Natural killer cell (primary cell): ENCODE measurements at regions not wholly inside any gene's neighbourhood (a gene's known extent, or its start where the extent isn't known, plus 50 kb on each side); places are given as distances from the start of the nearest gene placed in this dataset.
"Not testable (repeated sequence)": the region's sequence is repeated elsewhere in the genome, so short reads cannot be mapped to it uniquely, and the experiment has no call there.

Experiments
- ATAC-seq, 3 donors: fragments of 150-1000 bp in 2 of 3; fragments of 200-7000 bp in 1 of 3; cut with Tn5 transposase; 1 replicate in 1 of 3; 2 replicates in 2 of 3; pipeline ENCODE4 v1.10.0; 2021; ENCODE audit warnings: mild to moderate bottlenecking in 2 of 3, moderate library complexity in 2 of 3
- DNase-seq, 2 donors: peaks; one replicate each; pipeline versions ENCODE4 v3.0.0 to v3.0.0-alpha.2; 2013 to 2021; ENCODE audit warnings: mixed read lengths in 1 of 2
- H3K27ac ChIP-seq: one replicate; pipeline ENCODE4 v1.5.1; 2013; ENCODE audit warnings: mild to moderate bottlenecking, low read length
- H3K27me3 ChIP-seq: one replicate; pipeline ENCODE4 v1.6.1; 2013; ENCODE audit warnings: low read length; ENCODE audit not compliant: control insufficient read depth, insufficient read depth
- H3K36me3 ChIP-seq: one replicate; pipeline ENCODE4 v1.6.1; 2013; ENCODE audit warnings: low read length; ENCODE audit not compliant: control insufficient read depth, insufficient read depth
- H3K4me1 ChIP-seq: one replicate; pipeline ENCODE4 v1.6.1; 2013; ENCODE audit warnings: low read length; ENCODE audit not compliant: control insufficient read depth, insufficient read depth
- H3K4me3 ChIP-seq: one replicate; pipeline ENCODE4 v1.5.1; 2013; ENCODE audit warnings: low read length
- H3K9me3 ChIP-seq: one replicate; pipeline ENCODE4 v1.6.1; 2013; ENCODE audit warnings: low read length; ENCODE audit not compliant: control insufficient read depth, insufficient read depth
- H3K27ac Mint-ChIP-seq, 2 donors: one replicate each; pipeline ENCODE4 v1.8.0; 2022; ENCODE audit warnings: mild to moderate bottlenecking in 2 of 2, mixed read lengths in 2 of 2, moderate library complexity in 1 of 2
- H3K27me3 Mint-ChIP-seq, 2 donors: one replicate each; pipeline ENCODE4 v1.8.0; 2022; ENCODE audit warnings: low read depth in 2 of 2, mixed read lengths in 2 of 2
- H3K36me3 Mint-ChIP-seq: one replicate; pipeline ENCODE4 v1.8.0; 2022; ENCODE audit warnings: mixed read lengths
- H3K4me1 Mint-ChIP-seq, 2 donors: one replicate each; pipeline ENCODE4 v1.8.0; 2022; ENCODE audit warnings: mixed read lengths in 2 of 2
- H3K4me3 Mint-ChIP-seq: one replicate; pipeline ENCODE4 v1.8.0; 2022; ENCODE audit warnings: mild to moderate bottlenecking, moderate library complexity, mixed read lengths
- H3K9me3 Mint-ChIP-seq, 2 donors: one replicate each; pipeline ENCODE4 v1.8.0; 2022; ENCODE audit warnings: mixed read lengths in 2 of 2
- WGBS: methylation state at CpG from one replicate; pipeline ENCODE4 v1.1.7; 2013; ENCODE audit warnings: missing lambda C conversion rate; ENCODE audit not compliant: insufficient coverage; 5-methylcytosine and 5-hydroxymethylcytosine counted together
- intact Hi-C: fragments of 100-400 bp; cut with micrococcal nuclease; formaldehyde crosslinking; loops from one replicate; pipeline ENCODE4 v1.14.2; 2022
- TF ChIP-seq, protein P1 (sequence below): fragments of 200-600 bp; IDR thresholded peaks from one replicate; pipeline ENCODE4 v1.8.0; 2022; ENCODE audit warnings: antibody characterized with exemption

DNA sequence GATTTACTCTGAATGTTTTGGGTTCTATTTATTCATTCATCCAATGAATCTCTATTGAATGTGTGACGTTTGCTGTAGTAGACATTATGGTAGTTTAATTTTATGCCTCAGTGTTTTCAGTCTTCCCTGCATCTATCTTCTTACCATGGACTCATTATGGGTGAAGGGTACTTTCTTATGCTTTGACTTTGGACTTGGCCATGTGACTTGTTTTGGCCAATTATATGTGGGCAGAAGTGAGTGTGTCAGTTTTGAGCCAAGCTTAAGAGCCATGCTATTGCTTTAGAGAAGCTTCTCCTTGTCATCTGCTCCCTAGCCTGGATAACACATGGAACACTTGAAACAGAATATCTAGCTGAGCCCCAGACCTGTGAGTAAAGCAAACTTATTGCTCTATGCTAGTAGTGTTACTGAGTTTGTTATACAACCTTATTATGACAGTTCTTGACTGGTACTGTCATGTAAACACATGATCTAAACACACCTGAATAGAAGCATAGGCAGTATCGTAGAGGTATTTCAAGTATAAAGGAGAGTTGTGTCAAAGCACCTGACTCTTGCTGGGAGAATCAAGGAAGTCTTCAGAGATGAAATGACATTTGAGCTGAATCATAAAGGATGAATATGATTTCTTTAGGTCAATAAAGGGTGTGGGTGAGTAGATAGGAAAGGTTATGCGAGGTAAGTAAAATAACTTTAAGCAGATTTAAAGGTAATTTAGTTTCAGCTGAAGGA lies 128.4 kb downstream of the NAA11 start:
- Mint-ChIP-seq H3K36me3 (no peaks in the 10 kb centered on the region), H3K4me1 (no peaks in the 10 kb centered on the region), H3K9me3 (peaks cover 11 to 17% of the 10 kb centered on the region in 2 donors), H3K27ac (no peak overlapping the region), H3K27me3 (no peaks in the 10 kb centered on the region), H3K4me3 (no peak overlapping the region)
- WGBS = 94% methylated on average over 2 of the region's 3 CpGs
- no peaks in the 10 kb centered on the region for H3K27me3 ChIP-seq
- H3K9me3 ChIP-seq = no peaks in the 10 kb centered on the region
- TF ChIP-seq, protein P1, sequence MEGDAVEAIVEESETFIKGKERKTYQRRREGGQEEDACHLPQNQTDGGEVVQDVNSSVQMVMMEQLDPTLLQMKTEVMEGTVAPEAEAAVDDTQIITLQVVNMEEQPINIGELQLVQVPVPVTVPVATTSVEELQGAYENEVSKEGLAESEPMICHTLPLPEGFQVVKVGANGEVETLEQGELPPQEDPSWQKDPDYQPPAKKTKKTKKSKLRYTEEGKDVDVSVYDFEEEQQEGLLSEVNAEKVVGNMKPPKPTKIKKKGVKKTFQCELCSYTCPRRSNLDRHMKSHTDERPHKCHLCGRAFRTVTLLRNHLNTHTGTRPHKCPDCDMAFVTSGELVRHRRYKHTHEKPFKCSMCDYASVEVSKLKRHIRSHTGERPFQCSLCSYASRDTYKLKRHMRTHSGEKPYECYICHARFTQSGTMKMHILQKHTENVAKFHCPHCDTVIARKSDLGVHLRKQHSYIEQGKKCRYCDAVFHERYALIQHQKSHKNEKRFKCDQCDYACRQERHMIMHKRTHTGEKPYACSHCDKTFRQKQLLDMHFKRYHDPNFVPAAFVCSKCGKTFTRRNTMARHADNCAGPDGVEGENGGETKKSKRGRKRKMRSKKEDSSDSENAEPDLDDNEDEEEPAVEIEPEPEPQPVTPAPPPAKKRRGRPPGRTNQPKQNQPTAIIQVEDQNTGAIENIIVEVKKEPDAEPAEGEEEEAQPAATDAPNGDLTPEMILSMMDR = no peak
- no peak overlapping the region for H3K27ac ChIP-seq
- no peaks in the 10 kb centered on the region for H3K4me1 ChIP-seq
- DNase-seq = no peak
- no peak for ATAC-seq
- no peaks in the 10 kb centered on the region for H3K36me3 ChIP-seq
- H3K4me3 ChIP-seq = no peak overlapping the region
- intact Hi-C loops = no loop called here

DNA sequence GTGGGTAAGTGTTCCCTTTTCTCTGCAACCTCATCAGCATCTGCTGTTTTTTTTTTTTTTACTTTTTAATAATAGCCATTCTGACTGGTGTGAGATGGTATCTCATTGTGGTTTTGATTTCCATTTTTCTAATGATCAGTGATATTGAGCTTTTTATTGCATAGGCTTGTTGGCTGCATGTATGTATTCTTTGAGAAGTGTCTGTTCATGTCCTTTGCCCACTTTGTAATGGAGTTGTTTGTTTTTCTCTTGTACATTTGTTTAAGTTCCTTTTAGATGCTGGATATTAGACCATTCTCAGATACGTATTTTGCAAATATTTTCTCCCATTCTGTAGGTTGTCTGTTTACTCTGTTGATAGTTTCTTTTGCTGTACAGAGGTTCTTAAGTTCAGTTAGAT lies 134.6 kb downstream of the NAA11 start:
- H3K27me3 ChIP-seq, H3K4me3 Mint-ChIP-seq, H3K27ac Mint-ChIP-seq, H3K4me3 ChIP-seq, H3K4me1 Mint-ChIP-seq, H3K4me1 ChIP-seq, intact Hi-C loops, H3K36me3 Mint-ChIP-seq, H3K27ac ChIP-seq, ATAC-seq, DNase-seq, H3K9me3 ChIP-seq, H3K27me3 Mint-ChIP-seq, H3K36me3 ChIP-seq: not testable (repeated sequence)
- 100% methylated on average over 1 of the region's 1 CpG for WGBS
- H3K9me3 Mint-ChIP-seq = peaks cover 18 to 28% of the 10 kb centered on the region in 2 donors

GRCh38 chr4:79185526-79186045 lies 140.3 kb downstream of the NAA11 start:
- no peak overlapping the region for H3K27ac Mint-ChIP-seq
- Histone ChIP-seq H3K4me1 (no peaks in the 10 kb centered on the region), H3K27ac (no peak overlapping the region), H3K27me3 (no peaks in the 10 kb centered on the region), H3K9me3 (no peaks in the 10 kb centered on the region), H3K4me3 (no peak overlapping the region), H3K36me3 (no peaks in the 10 kb centered on the region)
- H3K27me3 Mint-ChIP-seq = no peaks in the 10 kb centered on the region
- TF ChIP-seq, protein P1 = no peak
- no peaks in the 10 kb centered on the region for H3K36me3 Mint-ChIP-seq
- ATAC-seq (no peak), DNase-seq (no peak)
- WGBS = 75% methylated on average over 2 of the region's 3 CpGs
- H3K4me3 Mint-ChIP-seq = no peak overlapping the region
- peaks cover 11 to 17% of the 10 kb centered on the region in 2 donors for H3K9me3 Mint-ChIP-seq
- intact Hi-C loops = no loop called here
- H3K4me1 Mint-ChIP-seq = no peaks in the 10 kb centered on the region

- no peak for ATAC-seq
- Histone ChIP-seq H3K27ac (no peak overlapping the region), H3K4me1 (no peaks in the 10 kb centered on the region), H3K9me3 (no peaks in the 10 kb centered on the region), H3K36me3 (no peaks in the 10 kb centered on the region), H3K4me3 (no peak overlapping the region), H3K27me3 (no peaks in the 10 kb centered on the region)
- H3K9me3 Mint-ChIP-seq = peaks cover 8 to 13% of the 10 kb centered on the region in 2 donors
- 73% methylated on average over 1 of the region's 4 CpGs for WGBS
- no peak overlapping the region for H3K4me3 Mint-ChIP-seq
- H3K27me3 Mint-ChIP-seq = no peaks in the 10 kb centered on the region
- intact Hi-C loops = no loop called here
- no peaks in the 10 kb centered on the region for H3K36me3 Mint-ChIP-seq
- no peaks in the 10 kb centered on the region for H3K4me1 Mint-ChIP-seq
- DNase-seq = no peak
- no peak overlapping the region for H3K27ac Mint-ChIP-seq
- TF ChIP-seq, protein P1 = no peak
These were observed 141.4 kb downstream of the NAA11 start for GRCh38 chr4:79184476-79184875.
